ENCODE measurements at regions not wholly inside any gene's neighbourhood (a gene's known extent, or its start where the extent isn't known, plus 50 kb on each side); places are given as distances from the start of the nearest gene placed in this dataset.

GRCh38 chr2:126381091-126381490 lies 274.9 kb upstream of the GYPC start:
- no peak for DNase-seq (ENCODE audit: low spot score)
- no peak overlapping the region for H3K27ac ChIP-seq (ENCODE audit: low read depth in 1 of 2, low read length in 2 of 2)
- no peaks in the 10 kb centered on the region for H3K4me1 ChIP-seq (ENCODE audit: control insufficient read depth in 4 of 4, insufficient read depth in 4 of 4, low read length in 3 of 4)
- no peaks in the 10 kb centered on the region for H3K36me3 ChIP-seq (ENCODE audit: control insufficient read depth in 4 of 4, insufficient read depth in 3 of 4, low read depth in 1 of 4, low read length in 3 of 4)
- H3K9ac ChIP-seq (ENCODE audit: low read depth in 1 of 2, low read length in 2 of 2): no peak overlapping the region
- H3K9me3 ChIP-seq (ENCODE audit: control insufficient read depth in 4 of 4, low read length in 3 of 4): no peaks in the 10 kb centered on the region
- H3K27me3 ChIP-seq (ENCODE audit: control insufficient read depth in 4 of 4, insufficient read depth in 4 of 4, low read length in 3 of 4): peaks cover 0 to 3% (median 0%) of the 10 kb centered on the region in 4 donors
- no peak overlapping the region for H3K4me3 ChIP-seq (ENCODE audit: low read depth in 1 of 3, low read length in 3 of 3)
- 76% methylated on average over 8 of the region's 8 CpGs for WGBS
- TF ChIP-seq HNF4A (conservative IDR thresholded peaks at IDR 0.05) (no peak), MAX (IDR thresholded peaks at IDR 0.05) (no peak), ATF3 (IDR thresholded peaks at IDR 0.05) (no peak), NR2F2 (IDR thresholded peaks at IDR 0.05) (no peak), CTCF (IDR thresholded peaks at IDR 0.05; ENCODE audit: low read depth, low read length, missing input control) (no peak), TAF1 (conservative IDR thresholded peaks at IDR 0.05) (no peak), FOXA2 (IDR thresholded peaks at IDR 0.05) (no peak), YY1 (IDR thresholded peaks at IDR 0.05) (no peak), GABPA (IDR thresholded peaks at IDR 0.05 in 1 of 2, conservative IDR thresholded peaks at IDR 0.05 in 1 of 2) (no peak), HNF4G (IDR thresholded peaks at IDR 0.05) (no peak), ZBTB33 (IDR thresholded peaks at IDR 0.05) (no peak), FOXA1 (IDR thresholded peaks at IDR 0.05) (no peak), RAD21 (IDR thresholded peaks at IDR 0.05) (no peak), EGR1 (IDR thresholded peaks at IDR 0.05; ENCODE audit: low read depth in 2 of 2) (no peak)

- peaks cover 0 to 3% (median 0%) of the 10 kb centered on the region in 4 donors for H3K27me3 ChIP-seq (ENCODE audit: control insufficient read depth in 4 of 4, insufficient read depth in 4 of 4, low read length in 3 of 4)
- 61% methylated on average over 5 of the region's 5 CpGs for WGBS
- no peak overlapping the region for H3K4me3 ChIP-seq (ENCODE audit: low read depth in 1 of 3, low read length in 3 of 3)
- no peak for DNase-seq (ENCODE audit: low spot score)
- no peaks in the 10 kb centered on the region for H3K36me3 ChIP-seq (ENCODE audit: control insufficient read depth in 4 of 4, insufficient read depth in 3 of 4, low read depth in 1 of 4, low read length in 3 of 4)
- TF ChIP-seq YY1 (IDR thresholded peaks at IDR 0.05) (no peak), RAD21 (IDR thresholded peaks at IDR 0.05) (no peak), FOXA1 (IDR thresholded peaks at IDR 0.05) (no peak), HNF4G (IDR thresholded peaks at IDR 0.05) (no peak), FOXA2 (IDR thresholded peaks at IDR 0.05) (no peak), NR2F2 (IDR thresholded peaks at IDR 0.05) (no peak), ATF3 (IDR thresholded peaks at IDR 0.05) (no peak), GABPA (IDR thresholded peaks at IDR 0.05 in 1 of 2, conservative IDR thresholded peaks at IDR 0.05 in 1 of 2) (no peak), CTCF (IDR thresholded peaks at IDR 0.05; ENCODE audit: low read depth, low read length, missing input control) (no peak)
- no peak overlapping the region for H3K9ac ChIP-seq (ENCODE audit: low read depth in 1 of 2, low read length in 2 of 2)
- H3K9me3 ChIP-seq (ENCODE audit: control insufficient read depth in 4 of 4, low read length in 3 of 4): no peaks in the 10 kb centered on the region
- no peak overlapping the region for H3K27ac ChIP-seq (ENCODE audit: low read depth in 1 of 2, low read length in 2 of 2)
- H3K4me1 ChIP-seq (ENCODE audit: control insufficient read depth in 4 of 4, insufficient read depth in 4 of 4, low read length in 3 of 4): no peaks in the 10 kb centered on the region
These were observed 273.0 kb upstream of the GYPC start for GRCh38 chr2:126382998-126383397.
